ENCODE measurements at regions not wholly inside any gene's neighbourhood (a gene's known extent, or its start where the extent isn't known, plus 50 kb on each side); places are given as distances from the start of the nearest gene placed in this dataset.

- Histone ChIP-seq H3K4me2 (ENCODE audit: low read depth, low read length) (no peak overlapping the region), H3K36me3 (ENCODE audit: control insufficient read depth, insufficient read depth, low read length) (no peaks in the 10 kb centered on the region), H3K79me1 (ENCODE audit: low read depth in 1 of 2, low read length in 2 of 2) (no peaks in the 10 kb centered on the region), H3K9me1 (ENCODE audit: insufficient read depth, low read length) (peaks cover 7% of the 10 kb centered on the region), H2BK120ac (ENCODE audit: low read depth, low read length) (no peak overlapping the region), H2AK5ac (ENCODE audit: low read depth, low read length) (no peak overlapping the region), H3K23ac (ENCODE audit: low read depth, low read length) (no peak overlapping the region), H3K27ac (ENCODE audit: insufficient read depth, low read length) (no peak overlapping the region), H4K8ac (ENCODE audit: low read depth in 2 of 2, low read length in 2 of 2) (no peak overlapping the region), H3K9me3 (ENCODE audit: control insufficient read depth, insufficient read depth, low read length) (no peaks in the 10 kb centered on the region; the same call in 1 of the 2 replicates), H3K4me3 (ENCODE audit: insufficient read depth, low read depth, low read length) (no peak overlapping the region), H4K91ac (ENCODE audit: insufficient read depth, low read depth, low read length) (no peak overlapping the region), H2AK9ac (replicated peaks; ENCODE audit: low read depth, low read length, poor library complexity) (no peak overlapping the region), H3K14ac (replicated peaks; ENCODE audit: low read depth, low read length) (no peak overlapping the region), H4K5ac (ENCODE audit: low read depth, low read length) (no peak overlapping the region), H3K4ac (ENCODE audit: low read depth, low read length) (no peak overlapping the region), H3K4me1 (ENCODE audit: control insufficient read depth, insufficient read depth, low read length) (peaks cover 8% of the 10 kb centered on the region), H3K56ac (ENCODE audit: extremely low read depth, insufficient read depth, low read length) (no peak overlapping the region), H3K27me3 (ENCODE audit: control insufficient read depth, insufficient read depth, low read length) (peaks cover 61% of the 10 kb centered on the region), H2AFZ (replicated peaks; ENCODE audit: low read length, poor library complexity) (no peak overlapping the region), H4K20me1 (ENCODE audit: insufficient read depth, low read length) (no peaks in the 10 kb centered on the region; the same call in 1 of the 2 replicates), H3K18ac (ENCODE audit: low read depth, low read length) (no peak overlapping the region), H2BK5ac (ENCODE audit: low read depth, low read length, poor library complexity, severe bottlenecking) (no peak overlapping the region), H2BK15ac (ENCODE audit: low read depth, low read length) (no peak overlapping the region), H2BK20ac (ENCODE audit: low read depth, low read length) (no peak overlapping the region), H3K9ac (ENCODE audit: low read depth, low read length) (no peak overlapping the region)
- POLR2A ChIA-PET (ENCODE audit: unreplicated experiment): interaction anchor here (0.5 kb wide), 1 partner anchor 14 kb away, joined by 3 read pairs; no protein-coding TSS in a partner anchor
- WGBS, 2 experiments (ENCODE audit: extremely low coverage in 2 of 2, insufficient read length in 1 of 2): 80% methylated on average over 8 of the region's 20 CpGs; no CpG with 5 or more reads in 1 of the 2 experiments
- intact Hi-C loops (cut with micrococcal nuclease): no loop called here
- dilution Hi-C loops (cut with HindIII; ENCODE audit: low sequenced_read_pairs, unreplicated experiment): no loop called here
- BruUV-seq (replicated peaks): no TSS peak
- in situ Hi-C loops (cut with MboI; ENCODE audit: low sequenced_read_pairs): no loop called here
- no peak for ATAC-seq (ENCODE audit: low read depth)
- no peak for DNase-seq
- CTCF ChIA-PET: interaction anchor here (0.6 kb wide), 1 partner anchor 1346 kb away, joined by 6 read pairs; no protein-coding TSS in a partner anchor
- TF ChIP-seq RCOR1 (IDR thresholded peaks at IDR 0.05; ENCODE audit: insufficient replicate concordance, low read length): no peak
- TF ChIP-seq BHLHE40 (IDR thresholded peaks at IDR 0.05; ENCODE audit: low read depth, low read length): no peak
- TF ChIP-seq RFX5 (IDR thresholded peaks at IDR 0.05; ENCODE audit: low read depth, low read length): no peak
- TF ChIP-seq, protein P1, sequence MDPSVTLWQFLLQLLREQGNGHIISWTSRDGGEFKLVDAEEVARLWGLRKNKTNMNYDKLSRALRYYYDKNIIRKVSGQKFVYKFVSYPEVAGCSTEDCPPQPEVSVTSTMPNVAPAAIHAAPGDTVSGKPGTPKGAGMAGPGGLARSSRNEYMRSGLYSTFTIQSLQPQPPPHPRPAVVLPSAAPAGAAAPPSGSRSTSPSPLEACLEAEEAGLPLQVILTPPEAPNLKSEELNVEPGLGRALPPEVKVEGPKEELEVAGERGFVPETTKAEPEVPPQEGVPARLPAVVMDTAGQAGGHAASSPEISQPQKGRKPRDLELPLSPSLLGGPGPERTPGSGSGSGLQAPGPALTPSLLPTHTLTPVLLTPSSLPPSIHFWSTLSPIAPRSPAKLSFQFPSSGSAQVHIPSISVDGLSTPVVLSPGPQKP (IDR thresholded peaks at IDR 0.05; ENCODE audit: borderline replicate concordance, low read depth, low read length): no peak
- TF ChIP-seq MXI1 (IDR thresholded peaks at IDR 0.05; ENCODE audit: borderline replicate concordance, low read depth, low read length): no peak
- no peak for TF ChIP-seq MAFK (IDR thresholded peaks at IDR 0.05; ENCODE audit: low read depth, low read length)
- TF ChIP-seq SMC3 (IDR thresholded peaks at IDR 0.05; ENCODE audit: low read depth, low read length): no peak
- no peak for TF ChIP-seq FOS (IDR thresholded peaks at IDR 0.05; ENCODE audit: low read depth, low read length)
- TF ChIP-seq, protein P2, sequence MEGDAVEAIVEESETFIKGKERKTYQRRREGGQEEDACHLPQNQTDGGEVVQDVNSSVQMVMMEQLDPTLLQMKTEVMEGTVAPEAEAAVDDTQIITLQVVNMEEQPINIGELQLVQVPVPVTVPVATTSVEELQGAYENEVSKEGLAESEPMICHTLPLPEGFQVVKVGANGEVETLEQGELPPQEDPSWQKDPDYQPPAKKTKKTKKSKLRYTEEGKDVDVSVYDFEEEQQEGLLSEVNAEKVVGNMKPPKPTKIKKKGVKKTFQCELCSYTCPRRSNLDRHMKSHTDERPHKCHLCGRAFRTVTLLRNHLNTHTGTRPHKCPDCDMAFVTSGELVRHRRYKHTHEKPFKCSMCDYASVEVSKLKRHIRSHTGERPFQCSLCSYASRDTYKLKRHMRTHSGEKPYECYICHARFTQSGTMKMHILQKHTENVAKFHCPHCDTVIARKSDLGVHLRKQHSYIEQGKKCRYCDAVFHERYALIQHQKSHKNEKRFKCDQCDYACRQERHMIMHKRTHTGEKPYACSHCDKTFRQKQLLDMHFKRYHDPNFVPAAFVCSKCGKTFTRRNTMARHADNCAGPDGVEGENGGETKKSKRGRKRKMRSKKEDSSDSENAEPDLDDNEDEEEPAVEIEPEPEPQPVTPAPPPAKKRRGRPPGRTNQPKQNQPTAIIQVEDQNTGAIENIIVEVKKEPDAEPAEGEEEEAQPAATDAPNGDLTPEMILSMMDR (conservative IDR thresholded peaks at IDR 0.05; ENCODE audit: low read depth, low read length): no peak
- TF ChIP-seq CHD1 (IDR thresholded peaks at IDR 0.05; ENCODE audit: low read depth, low read length): no peak
- TF ChIP-seq CEBPB (IDR thresholded peaks at IDR 0.05; ENCODE audit: low read depth, low read length): no peak
- no peak for TF ChIP-seq RAD21 (IDR thresholded peaks at IDR 0.05; ENCODE audit: low read length)
- TF ChIP-seq POLR2A (IDR thresholded peaks at IDR 0.05; ENCODE audit: low read depth, low read length): no peak
- no peak for TF ChIP-seq MAZ (IDR thresholded peaks at IDR 0.05; ENCODE audit: borderline replicate concordance, low read depth, low read length)
- TF ChIP-seq USF2 (IDR thresholded peaks at IDR 0.05; ENCODE audit: low read depth, low read length): no peak
Observed at GRCh38 chr1:31507676-31508530, 68.4 kb upstream of the TINAGL1 start.
